Uterus (tissue), 3 donors: ENCODE measurements at regions not wholly inside any gene's neighbourhood (a gene's known extent, or its start where the extent isn't known, plus 50 kb on each side); places are given as distances from the start of the nearest gene placed in this dataset.
"Not testable (repeated sequence)": the region's sequence is repeated elsewhere in the genome, so short reads cannot be mapped to it uniquely, and the experiment has no call there.

Experiments used
- DNase-seq, 2 donors: peaks; one replicate each; pipeline ENCODE4 v3.0.0-alpha.2; 2019 to 2020
- H3K27ac ChIP-seq, 2 donors: fragments of 200-600 bp; sonication (generic); 1 replicate in 1 of 2; 2 replicates in 1 of 2; pipeline ENCODE4 v1.5.1; 2016 to 2018
- H3K27me3 ChIP-seq, 2 donors: fragments of 200-600 bp; sonication (generic); one replicate each; pipeline ENCODE4 v1.5.1; 2018 to 2019; ENCODE audit warnings: control low read depth in 1 of 2
- H3K36me3 ChIP-seq, 2 donors: fragments of 200-600 bp; sonication (generic); one replicate each; pipeline ENCODE4 v1.5.1; 2019; ENCODE audit warnings: control low read depth in 1 of 2
- H3K4me1 ChIP-seq, 2 donors: fragments of 200-600 bp; sonication (generic); one replicate each; pipeline ENCODE4 v1.5.1; 2018 to 2019; ENCODE audit warnings: control low read depth in 1 of 2
- H3K4me3 ChIP-seq, 2 donors: fragments of 200-600 bp; sonication (generic); 1 replicate in 1 of 2; 2 replicates in 1 of 2; pipeline ENCODE4 v1.5.1; 2018 to 2019; ENCODE audit warnings: mild to moderate bottlenecking in 1 of 2
- H3K9me3 ChIP-seq, 2 donors: fragments of 200-600 bp; sonication (generic); one replicate each; pipeline ENCODE4 v1.5.1; 2019; ENCODE audit warnings: control low read depth in 1 of 2
- POLR2A ChIP-seq, 2 donors: fragments of 450-650 bp; IDR thresholded peaks; one replicate each; pipeline ENCODE4 v1.6.1; 2016; ENCODE audit warnings: antibody characterized with exemption in 2 of 2, mild to moderate bottlenecking in 1 of 2, moderate library complexity in 1 of 2
- intact Hi-C: fragments of 100-400 bp; cut with DNase I; formaldehyde crosslinking; loops from one replicate; pipeline ENCODE4 v1.15.1; 2023; ENCODE audit warnings: low total_unique reads
- TF ChIP-seq, protein P1 (sequence below), 4 experiments: fragments of 200-600 bp in 2 of 4; fragments of 450-650 bp in 2 of 4; sonication (generic) in 2 of 4; IDR thresholded peaks; one replicate each; pipeline ENCODE4 v1.5.1; 2016 to 2019; ENCODE audit warnings: antibody characterized with exemption in 4 of 4, mild to moderate bottlenecking in 2 of 4, moderate library complexity in 1 of 4
- donor health status: DM: yes; HTN: yes; CAD: no.

DNA sequence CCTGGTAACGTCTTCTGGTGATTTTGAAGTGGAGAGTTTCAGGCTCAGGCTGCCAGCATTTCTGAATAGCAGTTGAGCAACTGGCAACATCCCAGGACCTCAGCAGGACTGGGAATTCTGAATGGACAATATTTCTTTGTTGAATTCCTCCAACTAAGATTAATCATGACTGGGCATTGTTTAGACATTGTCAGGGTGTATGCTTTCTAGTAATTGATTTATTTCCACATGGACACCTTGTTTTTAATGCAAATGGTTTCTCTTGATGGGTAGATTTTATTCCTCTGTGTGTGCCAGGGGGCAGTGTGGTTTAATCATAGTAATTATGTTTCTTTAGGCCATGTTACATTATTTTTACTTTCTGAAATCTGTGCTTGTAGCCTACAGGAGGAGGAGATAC is 1004.7 kb upstream of the LCORL start:
- Histone ChIP-seq H3K36me3 (no peaks in the 10 kb centered on the region), H3K27me3 (no peaks in the 10 kb centered on the region), H3K9me3 (no peaks in the 10 kb centered on the region), H3K4me1 (no peaks in the 10 kb centered on the region), H3K27ac (no peak overlapping the region), H3K4me3 (no peak overlapping the region)
- TF ChIP-seq POLR2A (IDR thresholded peaks at IDR 0.05) = no peak
- TF ChIP-seq, protein P1, sequence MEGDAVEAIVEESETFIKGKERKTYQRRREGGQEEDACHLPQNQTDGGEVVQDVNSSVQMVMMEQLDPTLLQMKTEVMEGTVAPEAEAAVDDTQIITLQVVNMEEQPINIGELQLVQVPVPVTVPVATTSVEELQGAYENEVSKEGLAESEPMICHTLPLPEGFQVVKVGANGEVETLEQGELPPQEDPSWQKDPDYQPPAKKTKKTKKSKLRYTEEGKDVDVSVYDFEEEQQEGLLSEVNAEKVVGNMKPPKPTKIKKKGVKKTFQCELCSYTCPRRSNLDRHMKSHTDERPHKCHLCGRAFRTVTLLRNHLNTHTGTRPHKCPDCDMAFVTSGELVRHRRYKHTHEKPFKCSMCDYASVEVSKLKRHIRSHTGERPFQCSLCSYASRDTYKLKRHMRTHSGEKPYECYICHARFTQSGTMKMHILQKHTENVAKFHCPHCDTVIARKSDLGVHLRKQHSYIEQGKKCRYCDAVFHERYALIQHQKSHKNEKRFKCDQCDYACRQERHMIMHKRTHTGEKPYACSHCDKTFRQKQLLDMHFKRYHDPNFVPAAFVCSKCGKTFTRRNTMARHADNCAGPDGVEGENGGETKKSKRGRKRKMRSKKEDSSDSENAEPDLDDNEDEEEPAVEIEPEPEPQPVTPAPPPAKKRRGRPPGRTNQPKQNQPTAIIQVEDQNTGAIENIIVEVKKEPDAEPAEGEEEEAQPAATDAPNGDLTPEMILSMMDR (IDR thresholded peaks at IDR 0.05) = no peak
- intact Hi-C loops = no loop called here
- peak in 1 of 2 donors; percentile 31 for DNase-seq

GRCh38 chr4:19025031-19025430 is 1003.5 kb upstream of the LCORL start:
- no peaks in the 10 kb centered on the region for H3K4me1 ChIP-seq
- no peaks in the 10 kb centered on the region for H3K27me3 ChIP-seq
- intact Hi-C loops = no loop called here
- no peak overlapping the region for H3K4me3 ChIP-seq
- no peak for TF ChIP-seq POLR2A (IDR thresholded peaks at IDR 0.05)
- TF ChIP-seq, protein P1 (IDR thresholded peaks at IDR 0.05) = no peak
- H3K27ac ChIP-seq = no peak overlapping the region
- no peaks in the 10 kb centered on the region for H3K36me3 ChIP-seq
- DNase-seq = no peak
- no peaks in the 10 kb centered on the region for H3K9me3 ChIP-seq

DNA sequence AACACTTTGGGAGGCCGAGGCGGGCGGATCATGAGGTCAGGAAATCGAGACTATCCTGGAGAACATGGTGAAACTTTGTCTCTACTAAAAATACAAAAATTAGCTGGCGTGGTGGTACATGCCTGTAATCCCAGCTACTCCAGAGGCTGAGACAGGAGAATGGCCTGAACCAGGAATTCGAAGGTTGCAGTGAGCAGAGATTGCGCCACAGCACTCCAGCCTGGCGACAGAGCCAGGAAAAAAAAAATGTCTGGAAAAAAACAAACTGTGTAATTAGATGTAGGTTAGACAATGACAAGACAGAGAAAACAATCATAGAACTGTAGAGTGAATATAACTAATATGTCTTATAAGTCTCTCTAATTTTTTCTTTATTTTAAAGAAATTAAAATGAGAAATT is 1002.5 kb upstream of the LCORL start:
- no peak for DNase-seq
- Histone ChIP-seq H3K27ac (no peak overlapping the region), H3K9me3 (no peaks in the 10 kb centered on the region)

GRCh38 chr4:19021617-19022016 is 1000.1 kb upstream of the LCORL start:
- intact Hi-C loops = no loop called here
- Histone ChIP-seq H3K4me3 (no peak overlapping the region), H3K9me3 (no peaks in the 10 kb centered on the region), H3K27me3 (no peaks in the 10 kb centered on the region), H3K36me3 (no peaks in the 10 kb centered on the region), H3K4me1 (no peaks in the 10 kb centered on the region), H3K27ac (no peak overlapping the region)
- TF ChIP-seq, protein P1 (IDR thresholded peaks at IDR 0.05) = no peak
- TF ChIP-seq POLR2A (IDR thresholded peaks at IDR 0.05) = no peak
- DNase-seq = no peak

More for the DNA sequence above, 1002.5 kb upstream of the LCORL start:
- no peaks in the 10 kb centered on the region for H3K36me3 ChIP-seq
- no peaks in the 10 kb centered on the region for H3K4me1 ChIP-seq
- no peak overlapping the region for H3K4me3 ChIP-seq
- H3K27me3 ChIP-seq = no peaks in the 10 kb centered on the region
- no peak for TF ChIP-seq POLR2A (IDR thresholded peaks at IDR 0.05)
- TF ChIP-seq, protein P1 (IDR thresholded peaks at IDR 0.05) = no peak
- intact Hi-C loops = no loop called here

GRCh38 chr4:19016550-19016949 is 995.0 kb upstream of the LCORL start:
- intact Hi-C loops, H3K27me3 ChIP-seq: not testable (repeated sequence)

GRCh38 chr4:19014594-19014993 is 993.0 kb upstream of the LCORL start:
- TF ChIP-seq POLR2A (IDR thresholded peaks at IDR 0.05) = no peak
- TF ChIP-seq, protein P1 (IDR thresholded peaks at IDR 0.05) = no peak
- DNase-seq = no peak
- no peak overlapping the region for H3K27ac ChIP-seq
- intact Hi-C loops = no loop called here
- no peaks in the 10 kb centered on the region for H3K4me1 ChIP-seq
- no peaks in the 10 kb centered on the region for H3K9me3 ChIP-seq
- no peaks in the 10 kb centered on the region for H3K27me3 ChIP-seq
- no peak overlapping the region for H3K4me3 ChIP-seq
- no peaks in the 10 kb centered on the region for H3K36me3 ChIP-seq

More at GRCh38 chr4:19016550-19016949, 995.0 kb upstream of the LCORL start:
- not testable (repeated sequence) for H3K36me3 ChIP-seq, H3K9me3 ChIP-seq, H3K4me3 ChIP-seq, DNase-seq, H3K27ac ChIP-seq, H3K4me1 ChIP-seq
